GM18909 (cell line): ENCODE measurements at regions not wholly inside any gene's neighbourhood (a gene's known extent, or its start where the extent isn't known, plus 50 kb on each side); places are given as distances from the start of the nearest gene placed in this dataset.
"Not testable (repeated sequence)": the region's sequence is repeated elsewhere in the genome, so short reads cannot be mapped to it uniquely, and the experiment has no call there.

ENCODE experiments used
- ATAC-seq: cut with Tn5 transposase; IDR thresholded peaks from one replicate; pipeline ENCODE4 v1.9.1; 2021; ENCODE audit warnings: mild to moderate bottlenecking; ENCODE audit not compliant: unreplicated experiment, poor library complexity

GRCh38 chr3:137293086-137293485 lies 335.3 kb downstream of the IL20RB start:
- ATAC-seq = no peak

GRCh38 chr3:137294139-137294538 lies 336.4 kb downstream of the IL20RB start:
- ATAC-seq = no peak

GRCh38 chr3:137294839-137295238 lies 337.1 kb downstream of the IL20RB start:
- no peak for ATAC-seq

GRCh38 chr3:137295336-137295735 lies 337.6 kb downstream of the IL20RB start:
- ATAC-seq = no peak

GRCh38 chr3:137296116-137296515 lies 338.3 kb downstream of the IL20RB start:
- no peak for ATAC-seq

- ATAC-seq = no peak
Measured at GRCh38 chr3:137297770-137298169, 340.0 kb downstream of the IL20RB start.

GRCh38 chr3:137300703-137301102 lies 342.9 kb downstream of the IL20RB start:
- no peak for ATAC-seq

GRCh38 chr3:137304313-137305056 lies 346.7 kb downstream of the IL20RB start:
- ATAC-seq = no peak

GRCh38 chr3:137324114-137324513 lies 366.3 kb downstream of the IL20RB start:
- ATAC-seq = no peak

- peak; percentile 55 for ATAC-seq
Measured at GRCh38 chr3:137325170-137325569, 367.4 kb downstream of the IL20RB start.

- no peak for ATAC-seq
Measured at GRCh38 chr3:137325934-137326333, 368.2 kb downstream of the IL20RB start.

GRCh38 chr3:137329594-137329993 lies 371.8 kb downstream of the IL20RB start:
- ATAC-seq = no peak

- no peak for ATAC-seq
Measured at GRCh38 chr3:137330246-137330645, 372.5 kb downstream of the IL20RB start.

- ATAC-seq = no peak
Measured at GRCh38 chr3:137332297-137332696, 374.5 kb downstream of the IL20RB start.

GRCh38 chr3:137335478-137335877 lies 377.7 kb downstream of the IL20RB start:
- no peak for ATAC-seq

GRCh38 chr3:137338400-137338799 lies 380.6 kb downstream of the IL20RB start:
- ATAC-seq = not testable (repeated sequence)

GRCh38 chr3:137343283-137343682 lies 385.5 kb downstream of the IL20RB start:
- ATAC-seq = no peak

- no peak for ATAC-seq
Measured at GRCh38 chr3:137347132-137347531, 389.3 kb downstream of the IL20RB start.

GRCh38 chr3:137347817-137348368 lies 390.1 kb downstream of the IL20RB start:
- ATAC-seq = no peak

- ATAC-seq = no peak
Measured at GRCh38 chr3:137348936-137349335, 391.2 kb downstream of the IL20RB start.

- ATAC-seq = no peak
Measured at GRCh38 chr3:137349557-137350348, 392.0 kb downstream of the IL20RB start.
